PC-9 (cell line): ENCODE measurements at regions not wholly inside any gene's neighbourhood (a gene's known extent, or its start where the extent isn't known, plus 50 kb on each side); places are given as distances from the start of the nearest gene placed in this dataset.

Experiments used
- EZH2 ChIP-seq: fragments of 200-600 bp; sonication (generic); IDR thresholded peaks from 2 replicates; pipeline ENCODE4 v1.8.0; 2017; ENCODE audit warnings: antibody characterized with exemption, low read depth
- TF ChIP-seq, protein P1 (sequence below): fragments of 200-600 bp; sonication (generic); conservative IDR thresholded peaks from 2 replicates; pipeline ENCODE4 v1.6.1; 2017; ENCODE audit warnings: mixed run types, antibody characterized with exemption, mild to moderate bottlenecking, moderate library complexity

DNA sequence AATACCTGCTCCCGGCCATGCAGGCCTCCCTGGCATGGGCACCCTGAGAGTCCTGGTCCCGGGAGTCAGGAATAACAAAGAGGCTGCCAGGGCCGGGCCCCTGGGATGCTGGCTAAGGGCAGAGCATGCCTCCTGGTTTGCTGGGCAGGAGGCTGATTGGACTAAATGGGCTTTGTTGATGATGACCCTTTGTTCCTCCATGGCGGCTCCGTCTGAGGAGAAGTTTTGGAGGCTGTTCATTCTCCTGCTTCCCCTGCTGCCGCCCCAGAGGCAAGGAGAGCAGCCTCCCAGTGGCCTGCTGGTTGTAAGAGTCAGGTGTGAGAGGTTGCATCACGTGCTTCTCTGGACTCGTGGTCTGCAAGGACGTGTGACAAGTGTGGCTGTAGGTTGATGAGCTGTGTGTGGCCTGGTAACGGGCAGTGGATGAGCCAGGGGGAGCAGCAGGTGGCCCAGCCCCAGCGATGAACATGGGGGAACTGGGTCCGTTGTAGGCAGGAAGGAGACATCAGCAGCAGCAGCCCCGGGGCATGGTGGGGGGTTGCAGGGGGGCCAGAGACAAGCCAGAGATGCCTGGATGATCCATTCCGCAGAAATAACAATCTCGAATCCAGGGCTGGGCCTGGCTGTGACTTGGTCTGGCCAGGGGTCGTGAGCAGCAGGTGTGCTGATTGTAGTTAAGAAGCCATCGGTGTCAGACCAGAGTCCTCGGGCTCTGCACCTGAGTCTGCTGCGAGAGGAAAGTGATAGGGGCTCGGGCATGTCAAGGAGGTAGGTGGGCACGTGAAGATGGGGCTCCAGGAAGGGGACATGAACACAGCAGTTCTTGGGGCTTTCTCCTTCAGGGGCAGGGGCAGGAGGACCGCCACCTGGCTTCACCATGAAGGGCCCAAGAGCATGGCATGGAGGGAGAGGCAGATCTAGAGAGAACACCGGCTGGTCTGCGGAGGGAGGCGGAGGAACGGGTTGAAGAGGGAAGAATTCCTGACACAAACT is 101.4 kb downstream of the TNFRSF13B start:
- TF ChIP-seq, protein P1, sequence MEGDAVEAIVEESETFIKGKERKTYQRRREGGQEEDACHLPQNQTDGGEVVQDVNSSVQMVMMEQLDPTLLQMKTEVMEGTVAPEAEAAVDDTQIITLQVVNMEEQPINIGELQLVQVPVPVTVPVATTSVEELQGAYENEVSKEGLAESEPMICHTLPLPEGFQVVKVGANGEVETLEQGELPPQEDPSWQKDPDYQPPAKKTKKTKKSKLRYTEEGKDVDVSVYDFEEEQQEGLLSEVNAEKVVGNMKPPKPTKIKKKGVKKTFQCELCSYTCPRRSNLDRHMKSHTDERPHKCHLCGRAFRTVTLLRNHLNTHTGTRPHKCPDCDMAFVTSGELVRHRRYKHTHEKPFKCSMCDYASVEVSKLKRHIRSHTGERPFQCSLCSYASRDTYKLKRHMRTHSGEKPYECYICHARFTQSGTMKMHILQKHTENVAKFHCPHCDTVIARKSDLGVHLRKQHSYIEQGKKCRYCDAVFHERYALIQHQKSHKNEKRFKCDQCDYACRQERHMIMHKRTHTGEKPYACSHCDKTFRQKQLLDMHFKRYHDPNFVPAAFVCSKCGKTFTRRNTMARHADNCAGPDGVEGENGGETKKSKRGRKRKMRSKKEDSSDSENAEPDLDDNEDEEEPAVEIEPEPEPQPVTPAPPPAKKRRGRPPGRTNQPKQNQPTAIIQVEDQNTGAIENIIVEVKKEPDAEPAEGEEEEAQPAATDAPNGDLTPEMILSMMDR: no peak
- TF ChIP-seq EZH2: no peak
